HepG2 (cell line): ENCODE measurements at regions not wholly inside any gene's neighbourhood (a gene's known extent, or its start where the extent isn't known, plus 50 kb on each side); places are given as distances from the start of the nearest gene placed in this dataset.

Experiments
- MAFF ChIP-seq: IDR thresholded peaks from 2 replicates; pipeline ENCODE4 v1.6.1; 2011; ENCODE audit warnings: low read depth, low read length, improper control_type of control experiment
- RFX5 ChIP-seq: IDR thresholded peaks from 2 replicates; pipeline ENCODE4 v1.6.1; 2011; ENCODE audit warnings: low read depth, low read length, improper control_type of control experiment
- ZBED4 ChIP-seq: sonication (generic); formaldehyde crosslinking; IDR thresholded peaks from 2 replicates; pipeline ENCODE4 v1.4.0; 2020; ENCODE audit warnings: missing genetic modification reagents, borderline replicate concordance
- ZMAT5 ChIP-seq: sonication (generic); formaldehyde crosslinking; IDR thresholded peaks from 2 replicates; pipeline ENCODE4 v1.5.0; 2020; ENCODE audit warnings: mild to moderate bottlenecking, low read depth, missing genetic modification reagents, borderline replicate concordance
- ZNF160 ChIP-seq: sonication (generic); formaldehyde crosslinking; IDR thresholded peaks from 2 replicates; pipeline ENCODE4 v1.8.0; 2022; ENCODE audit warnings: mild to moderate bottlenecking, inconsistent platforms, missing genetic modification reagents
- ZNF317 ChIP-seq: sonication (generic); formaldehyde crosslinking; IDR thresholded peaks from 2 replicates; pipeline ENCODE4 v1.5.0; 2020; ENCODE audit warnings: mild to moderate bottlenecking, missing genetic modification reagents
- ZNF512B ChIP-seq: sonication (generic); formaldehyde crosslinking; IDR thresholded peaks from 2 replicates; pipeline ENCODE4 v1.5.1; 2020; ENCODE audit warnings: missing genetic modification reagents, mild to moderate bottlenecking, borderline replicate concordance
- ZNF788 ChIP-seq: sonication (generic); formaldehyde crosslinking; IDR thresholded peaks from 2 replicates; pipeline ENCODE4 v1.5.0; 2020; ENCODE audit warnings: mild to moderate bottlenecking, missing genetic modification reagents, borderline replicate concordance

GRCh38 chr3:20608054-20608738 lies 422.2 kb upstream of the SGO1 start (continued):
- TF ChIP-seq ZBED4 (CRISPR knock-in tag) (no peak), ZMAT5 (CRISPR knock-in tag) (no peak), ZNF788 (CRISPR knock-in tag) (no peak), MAFF (0 out of 2 replicates have a peak, but pooled peaks have one; percentile 6), ZNF160 (no peak), ZNF317 (no peak), ZNF512B (CRISPR knock-in tag) (no peak), RFX5 (no peak)
